B cell (primary cell): ENCODE measurements at regions not wholly inside any gene's neighbourhood (a gene's known extent, or its start where the extent isn't known, plus 50 kb on each side); places are given as distances from the start of the nearest gene placed in this dataset.

Experiments
- ATAC-seq: fragments of 200-7000 bp; cut with Tn5 transposase; one replicate; pipeline ENCODE4 v1.10.0; 2021; ENCODE audit warnings: low read depth, mild to moderate bottlenecking, moderate number of reproducible peaks, moderate library complexity
- CTCF ChIA-PET: fragments of 350-600 bp; sonication (Branson Sonifier 250); formaldehyde crosslinking; loops from one replicate; lab custom pipeline; 2021; ENCODE audit warnings: antibody characterized with exemption, inconsistent platforms; lab: Charles Lee
- POLR2A ChIA-PET: fragments of 350-600 bp; sonication (Branson Sonifier 250); formaldehyde crosslinking; loops from one replicate; lab custom pipeline; 2021; ENCODE audit warnings: antibody characterized with exemption; lab: Charles Lee
- DNase-seq: peaks from one replicate; pipeline ENCODE4 v3.0.0; 2013
- H2AFZ ChIP-seq: 2 replicates; pipeline ENCODE4 v1.6.1; 2012; ENCODE audit warnings: mild to moderate bottlenecking, low read depth, low read length; ENCODE audit not compliant: insufficient read depth, poor library complexity, severe bottlenecking
- H3K27ac ChIP-seq, 2 donors: 1 replicate in 1 of 2; 2 replicates in 1 of 2; pipeline ENCODE4 v1.5.1; 2012 to 2013; ENCODE audit warnings: low read length in 2 of 2, mild to moderate bottlenecking in 2 of 2, moderate library complexity in 1 of 2
- H3K27me3 ChIP-seq, 4 experiments: fragments of 200-600 bp in 1 of 4; sonication (generic) in 1 of 4; replicated peaks in 1 of 4; 1 replicate in 2 of 4; 2 replicates in 2 of 4; pipeline versions ENCODE4 v1.6.1 to v1.7.0; 2013 to 2016; ENCODE audit warnings: low read length in 3 of 4, mild to moderate bottlenecking in 2 of 4, mixed read lengths in 1 of 4, moderate library complexity in 1 of 4; ENCODE audit not compliant: insufficient read depth in 4 of 4, control insufficient read depth in 3 of 4; ENCODE audit errors: control extremely low read depth in 1 of 4
- H3K36me3 ChIP-seq, 2 experiments: replicated peaks in 1 of 2; 1 replicate in 1 of 2; 2 replicates in 1 of 2; pipeline versions ENCODE4 v1.6.1 to v1.7.1; 2013; ENCODE audit warnings: low read length in 1 of 2; ENCODE audit not compliant: insufficient read depth in 2 of 2, control insufficient read depth in 1 of 2; ENCODE audit errors: control extremely low read depth in 1 of 2, extremely low read depth in 1 of 2
- H3K4me1 ChIP-seq, 2 donors: fragments of 200-600 bp in 1 of 2; sonication (generic) in 1 of 2; 1 replicate in 1 of 2; 2 replicates in 1 of 2; pipeline versions ENCODE4 v1.5.1 to v1.6.1; 2013 to 2017; ENCODE audit warnings: low read length in 2 of 2; ENCODE audit not compliant: control insufficient read depth in 2 of 2, insufficient read depth in 2 of 2
- H3K4me2 ChIP-seq: replicated peaks from 2 replicates; pipeline ENCODE3; 2012; ENCODE audit warnings: mild to moderate bottlenecking, low read depth, low read length; ENCODE audit not compliant: poor library complexity, severe bottlenecking
- H3K4me3 ChIP-seq, 5 experiments: fragments of 200-600 bp in 1 of 5; sonication (generic) in 1 of 5; 1 replicate in 3 of 5; 2 replicates in 2 of 5; pipeline versions ENCODE4 v1.5.1 to v1.7.0; 2011 to 2016; ENCODE audit warnings: low read length in 4 of 5, mild to moderate bottlenecking in 4 of 5, low read depth in 2 of 5, control low read depth in 1 of 5, moderate library complexity in 1 of 5; ENCODE audit not compliant: insufficient read depth in 1 of 5; ENCODE audit errors: control extremely low read depth in 1 of 5, extremely low read depth in 1 of 5
- H3K79me2 ChIP-seq: fragments of 200-600 bp; sonication (generic); one replicate; pipeline ENCODE4 v1.6.0; 2016; ENCODE audit warnings: low read length; ENCODE audit not compliant: control insufficient read depth, insufficient read depth
- H3K9ac ChIP-seq: fragments of 200-600 bp; sonication (generic); 2 replicates; pipeline ENCODE4 v1.6.1; 2017; ENCODE audit warnings: mild to moderate bottlenecking, low read length, moderate library complexity
- H3K9me3 ChIP-seq, 3 donors: one replicate each; pipeline versions ENCODE4 v1.6.1 to v1.7.1; 2013; ENCODE audit warnings: low read length in 2 of 3; ENCODE audit not compliant: control insufficient read depth in 2 of 3, insufficient read depth in 1 of 3; ENCODE audit errors: control extremely low read depth in 1 of 3
- H4K20me1 ChIP-seq: 2 replicates; pipeline ENCODE4 v1.6.0; 2012; ENCODE audit warnings: mild to moderate bottlenecking, low read length; ENCODE audit not compliant: insufficient read depth, control insufficient read depth, poor library complexity, severe bottlenecking
- H3K27ac Mint-ChIP-seq: one replicate; pipeline ENCODE4 v1.8.0; 2021; ENCODE audit warnings: mixed read lengths
- H3K27me3 Mint-ChIP-seq: one replicate; pipeline ENCODE4 v1.8.0; 2021; ENCODE audit warnings: mixed read lengths
- H3K4me1 Mint-ChIP-seq: one replicate; pipeline ENCODE4 v1.8.0; 2021; ENCODE audit warnings: mixed read lengths
- H3K4me3 Mint-ChIP-seq: one replicate; pipeline ENCODE4 v1.8.0; 2021; ENCODE audit warnings: mixed read lengths
- H3K9me3 Mint-ChIP-seq: one replicate; pipeline ENCODE4 v1.8.0; 2022; ENCODE audit warnings: mixed read lengths; ENCODE audit not compliant: insufficient read depth
- EZH2 ChIP-seq: IDR thresholded peaks from 2 replicates; pipeline ENCODE4 v1.6.1; 2012; ENCODE audit warnings: borderline replicate concordance, low read depth, mild to moderate bottlenecking, moderate library complexity, low read length; ENCODE audit not compliant: insufficient read depth, poor library complexity, severe bottlenecking
- whole genome bisulfite sequencing: methylation state at CpG from one replicate; pipeline ENCODE4 v1.1.5; 2013; ENCODE audit warnings: missing lambda C conversion rate; ENCODE audit not compliant: insufficient coverage; 5-methylcytosine and 5-hydroxymethylcytosine counted together
- intact Hi-C: fragments of 100-400 bp; cut with micrococcal nuclease; formaldehyde crosslinking; loops from one replicate; pipeline ENCODE4 v1.10.0; 2022
- TF ChIP-seq, protein P1 (sequence below): fragments of 200-600 bp; IDR thresholded peaks from one replicate; pipeline ENCODE4 v1.8.0; 2022; ENCODE audit warnings: antibody characterized with exemption, mild to moderate bottlenecking

DNA sequence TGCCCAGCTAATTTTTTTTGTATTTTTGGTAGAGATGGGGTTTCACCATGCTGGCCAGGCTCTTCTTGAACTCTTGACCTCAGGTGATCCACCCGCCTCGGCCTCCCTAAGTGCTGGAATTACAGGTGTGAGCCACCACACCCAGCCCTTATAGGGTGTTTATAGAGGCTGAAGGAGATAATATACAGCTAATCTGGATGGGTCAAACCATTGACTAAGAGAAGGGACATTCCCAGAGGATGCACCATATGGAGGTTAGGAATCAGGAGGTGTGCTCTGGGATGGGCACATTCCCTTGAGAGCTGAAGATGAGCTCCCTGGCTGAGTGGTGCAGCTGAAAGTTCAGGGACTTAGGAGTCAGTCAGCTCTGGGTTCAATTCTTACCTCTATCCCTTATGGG lies 68.3 kb upstream of the SHISA3 start:
- H3K36me3 ChIP-seq, result no peaks in the 10 kb centered on the region
- H3K4me2 ChIP-seq, result no peak overlapping the region
- DNase-seq, result no peak
- no peaks in the 10 kb centered on the region for H3K9me3 ChIP-seq
- Mint-ChIP-seq H3K4me1 (peaks cover 4% of the 10 kb centered on the region), H3K9me3 (no peaks in the 10 kb centered on the region), H3K27me3 (no peaks in the 10 kb centered on the region), H3K4me3 (no peak overlapping the region), H3K27ac (no peak overlapping the region)
- no peak overlapping the region for H3K4me3 ChIP-seq
- no CpG with 5 or more reads among the region's 2 CpGs for WGBS
- no peak overlapping the region for H2AFZ ChIP-seq
- ChIA-PET CTCF (no interaction called here), POLR2A (no interaction called here)
- peaks cover 0 to 2% (median 0%) of the 10 kb centered on the region in 4 experiments for H3K27me3 ChIP-seq
- H4K20me1 ChIP-seq, result no peaks in the 10 kb centered on the region
- ATAC-seq, result no peak
- no peak overlapping the region for H3K27ac ChIP-seq
- no peaks in the 10 kb centered on the region for H3K79me2 ChIP-seq
- H3K9ac ChIP-seq, result no peak overlapping the region
- no peak for TF ChIP-seq EZH2
- TF ChIP-seq, protein P1, sequence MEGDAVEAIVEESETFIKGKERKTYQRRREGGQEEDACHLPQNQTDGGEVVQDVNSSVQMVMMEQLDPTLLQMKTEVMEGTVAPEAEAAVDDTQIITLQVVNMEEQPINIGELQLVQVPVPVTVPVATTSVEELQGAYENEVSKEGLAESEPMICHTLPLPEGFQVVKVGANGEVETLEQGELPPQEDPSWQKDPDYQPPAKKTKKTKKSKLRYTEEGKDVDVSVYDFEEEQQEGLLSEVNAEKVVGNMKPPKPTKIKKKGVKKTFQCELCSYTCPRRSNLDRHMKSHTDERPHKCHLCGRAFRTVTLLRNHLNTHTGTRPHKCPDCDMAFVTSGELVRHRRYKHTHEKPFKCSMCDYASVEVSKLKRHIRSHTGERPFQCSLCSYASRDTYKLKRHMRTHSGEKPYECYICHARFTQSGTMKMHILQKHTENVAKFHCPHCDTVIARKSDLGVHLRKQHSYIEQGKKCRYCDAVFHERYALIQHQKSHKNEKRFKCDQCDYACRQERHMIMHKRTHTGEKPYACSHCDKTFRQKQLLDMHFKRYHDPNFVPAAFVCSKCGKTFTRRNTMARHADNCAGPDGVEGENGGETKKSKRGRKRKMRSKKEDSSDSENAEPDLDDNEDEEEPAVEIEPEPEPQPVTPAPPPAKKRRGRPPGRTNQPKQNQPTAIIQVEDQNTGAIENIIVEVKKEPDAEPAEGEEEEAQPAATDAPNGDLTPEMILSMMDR, result no peak
- intact Hi-C loops, result no loop called here
- H3K4me1 ChIP-seq, result no peaks in the 10 kb centered on the region

- no CpG with 5 or more reads among the region's 3 CpGs for WGBS
- Mint-ChIP-seq H3K27me3 (no peaks in the 10 kb centered on the region), H3K4me3 (no peak overlapping the region), H3K27ac (no peak overlapping the region), H3K9me3 (no peaks in the 10 kb centered on the region), H3K4me1 (peaks cover 4% of the 10 kb centered on the region)
- no peak overlapping the region for H3K4me3 ChIP-seq
- ChIA-PET POLR2A (no interaction called here), CTCF (no interaction called here)
- H4K20me1 ChIP-seq, result no peaks in the 10 kb centered on the region
- DNase-seq, result no peak
- H3K4me1 ChIP-seq, result no peaks in the 10 kb centered on the region
- H2AFZ ChIP-seq, result no peak overlapping the region
- no peaks in the 10 kb centered on the region for H3K79me2 ChIP-seq
- H3K27ac ChIP-seq, result no peak overlapping the region
- no peaks in the 10 kb centered on the region for H3K9me3 ChIP-seq
- no peaks in the 10 kb centered on the region for H3K36me3 ChIP-seq
- TF ChIP-seq, protein P1, result no peak
- TF ChIP-seq EZH2, result no peak
- no peak for ATAC-seq
- no peak overlapping the region for H3K9ac ChIP-seq
- peaks cover 0 to 2% (median 0%) of the 10 kb centered on the region in 4 experiments for H3K27me3 ChIP-seq
- intact Hi-C loops, result no loop called here
- no peak overlapping the region for H3K4me2 ChIP-seq
These were observed 67.9 kb upstream of the SHISA3 start for GRCh38 chr4:42329421-42329820.
